GM10266 (cell line): ENCODE measurements at regions not wholly inside any gene's neighbourhood (a gene's known extent, or its start where the extent isn't known, plus 50 kb on each side); places are given as distances from the start of the nearest gene placed in this dataset.
"Not testable (repeated sequence)": the region's sequence is repeated elsewhere in the genome, so short reads cannot be mapped to it uniquely, and the experiment has no call there.

Experiments
- DNase-seq: peaks from one replicate; pipeline ENCODE4 v3.0.0; 2012; ENCODE audit errors: extremely low spot score
- TF ChIP-seq, protein P1 (sequence below): IDR thresholded peaks from 2 replicates; pipeline ENCODE4 v1.5.1; 2012; ENCODE audit warnings: mild to moderate bottlenecking, low read depth; ENCODE audit not compliant: control insufficient read depth, insufficient read depth; ENCODE audit errors: missing control alignments

DNA sequence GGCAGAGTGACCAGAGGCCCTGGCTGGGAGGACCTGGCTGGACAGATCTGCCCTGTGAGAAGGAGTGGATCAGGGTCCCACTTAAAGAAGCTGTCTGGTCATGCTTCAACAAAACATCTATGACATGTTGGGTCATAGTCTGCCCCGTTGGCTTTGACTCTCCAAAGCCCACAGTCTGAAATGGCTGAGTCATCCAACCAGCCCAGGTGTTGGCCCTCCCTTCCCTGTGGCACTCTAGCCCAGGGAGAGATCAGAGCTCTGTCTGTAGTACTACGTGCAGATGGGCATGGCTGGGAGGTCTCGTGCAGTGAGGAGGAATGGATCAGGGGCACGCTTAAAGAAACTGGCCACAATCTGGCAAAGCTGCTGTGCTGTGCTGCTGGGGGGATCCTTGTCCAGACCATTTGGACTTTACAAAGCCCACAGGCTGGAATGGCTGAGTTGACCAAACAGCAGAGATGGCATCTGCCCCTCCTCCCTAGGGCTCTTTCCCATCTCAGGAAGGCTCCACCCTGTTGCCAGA lies 206.1 kb downstream of the TUSC1 start:
- no peak for DNase-seq
- TF ChIP-seq, protein P1, sequence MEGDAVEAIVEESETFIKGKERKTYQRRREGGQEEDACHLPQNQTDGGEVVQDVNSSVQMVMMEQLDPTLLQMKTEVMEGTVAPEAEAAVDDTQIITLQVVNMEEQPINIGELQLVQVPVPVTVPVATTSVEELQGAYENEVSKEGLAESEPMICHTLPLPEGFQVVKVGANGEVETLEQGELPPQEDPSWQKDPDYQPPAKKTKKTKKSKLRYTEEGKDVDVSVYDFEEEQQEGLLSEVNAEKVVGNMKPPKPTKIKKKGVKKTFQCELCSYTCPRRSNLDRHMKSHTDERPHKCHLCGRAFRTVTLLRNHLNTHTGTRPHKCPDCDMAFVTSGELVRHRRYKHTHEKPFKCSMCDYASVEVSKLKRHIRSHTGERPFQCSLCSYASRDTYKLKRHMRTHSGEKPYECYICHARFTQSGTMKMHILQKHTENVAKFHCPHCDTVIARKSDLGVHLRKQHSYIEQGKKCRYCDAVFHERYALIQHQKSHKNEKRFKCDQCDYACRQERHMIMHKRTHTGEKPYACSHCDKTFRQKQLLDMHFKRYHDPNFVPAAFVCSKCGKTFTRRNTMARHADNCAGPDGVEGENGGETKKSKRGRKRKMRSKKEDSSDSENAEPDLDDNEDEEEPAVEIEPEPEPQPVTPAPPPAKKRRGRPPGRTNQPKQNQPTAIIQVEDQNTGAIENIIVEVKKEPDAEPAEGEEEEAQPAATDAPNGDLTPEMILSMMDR: no peak

DNA sequence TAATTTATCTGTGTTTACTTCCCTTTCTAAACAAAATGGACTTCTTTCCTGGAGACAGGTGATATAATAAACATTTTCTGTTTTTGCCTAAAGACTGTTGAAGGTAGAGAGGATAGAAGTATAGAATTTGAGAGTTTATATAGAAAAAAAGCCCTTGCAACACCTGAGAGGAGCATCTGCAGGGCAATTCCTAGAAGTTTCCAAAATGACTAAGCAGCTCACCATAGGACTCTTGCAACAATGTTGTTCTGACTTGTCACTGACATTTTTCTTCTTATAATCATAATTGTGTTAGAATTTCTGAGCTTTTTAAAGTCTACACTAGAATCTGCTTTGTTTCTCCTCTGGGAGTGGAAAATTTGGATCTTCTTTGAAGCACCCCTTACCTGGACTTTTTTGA lies 216.8 kb downstream of the TUSC1 start:
- TF ChIP-seq, protein P1: no peak
- DNase-seq: no peak

DNA sequence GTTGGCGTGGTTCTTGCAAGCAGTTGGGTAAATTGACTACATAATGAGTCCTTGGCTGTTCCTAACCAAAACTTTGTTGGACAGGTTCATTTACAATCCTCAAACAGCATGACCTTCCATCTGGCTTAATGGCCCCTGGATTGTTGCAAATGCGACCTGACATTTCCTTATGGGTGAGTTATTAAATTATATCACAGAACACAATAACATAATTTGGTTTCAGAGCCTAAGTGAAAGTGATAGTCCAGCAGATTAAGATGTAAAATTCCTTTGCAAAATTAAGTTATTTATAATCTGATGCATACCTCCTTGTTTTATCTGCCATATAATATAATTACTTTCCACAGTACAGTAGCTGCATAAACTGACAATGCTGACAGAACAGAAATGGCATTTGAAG lies 224.4 kb downstream of the TUSC1 start:
- TF ChIP-seq, protein P1: no peak
- DNase-seq: no peak

DNA sequence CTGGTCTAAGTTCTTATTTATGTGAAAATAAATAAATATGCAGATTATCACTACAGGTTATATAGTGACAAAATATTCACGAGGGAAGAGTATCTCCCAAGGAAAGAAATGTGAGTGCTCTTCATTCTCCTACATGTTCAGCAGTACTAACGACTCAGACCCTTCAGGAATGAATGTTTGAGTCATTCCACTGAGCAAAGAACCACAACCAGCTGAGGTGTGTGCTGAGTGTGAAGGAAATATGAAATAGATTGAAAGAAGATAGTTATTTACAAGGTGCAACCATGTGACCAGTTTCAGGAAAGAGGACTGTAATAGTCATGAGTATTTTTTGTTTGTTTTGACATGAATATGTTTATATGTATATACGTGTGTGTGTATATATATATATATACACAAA lies 228.7 kb downstream of the TUSC1 start:
- TF ChIP-seq, protein P1: no peak
- no peak for DNase-seq

DNA sequence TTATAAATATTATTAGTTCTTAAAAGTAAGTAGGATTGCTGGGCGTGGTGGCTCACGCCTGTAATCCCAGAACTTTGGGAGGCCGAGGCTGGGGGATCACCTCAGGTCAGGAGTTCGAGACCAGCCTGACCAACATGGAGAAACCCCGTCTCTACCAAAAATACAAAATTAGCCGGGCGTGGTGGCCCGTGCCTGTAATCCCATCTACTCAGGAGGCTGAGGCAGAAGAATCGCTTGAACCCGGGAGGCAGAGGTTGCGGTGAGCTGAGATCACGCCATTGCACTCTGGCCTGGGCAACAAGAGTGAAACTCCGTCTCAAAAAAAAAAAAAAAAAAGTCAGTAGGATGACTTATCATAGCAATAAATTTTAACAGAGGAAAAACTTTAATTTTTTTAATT lies 232.5 kb downstream of the TUSC1 start:
- DNase-seq: not testable (repeated sequence)

DNA sequence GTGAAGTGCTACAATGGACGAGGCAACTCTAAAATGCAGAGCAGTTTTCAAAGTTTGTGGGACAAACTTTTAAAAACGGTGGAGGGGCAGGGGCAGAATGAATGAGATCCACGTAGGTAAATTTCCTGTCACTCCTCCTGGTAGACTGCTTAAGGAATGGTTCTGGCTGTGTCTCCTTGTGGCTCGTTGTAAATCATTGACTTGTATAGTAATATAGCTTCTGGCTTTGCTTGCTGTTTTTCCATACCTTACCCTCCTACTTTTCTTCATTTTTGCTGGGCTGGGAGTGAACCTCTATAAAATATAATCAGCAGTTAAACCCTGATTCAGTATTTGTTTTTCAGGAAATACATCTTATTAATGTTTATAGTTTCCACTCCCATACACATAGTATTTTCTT lies 235.7 kb downstream of the TUSC1 start:
- TF ChIP-seq, protein P1: no peak
- DNase-seq: no peak

DNA sequence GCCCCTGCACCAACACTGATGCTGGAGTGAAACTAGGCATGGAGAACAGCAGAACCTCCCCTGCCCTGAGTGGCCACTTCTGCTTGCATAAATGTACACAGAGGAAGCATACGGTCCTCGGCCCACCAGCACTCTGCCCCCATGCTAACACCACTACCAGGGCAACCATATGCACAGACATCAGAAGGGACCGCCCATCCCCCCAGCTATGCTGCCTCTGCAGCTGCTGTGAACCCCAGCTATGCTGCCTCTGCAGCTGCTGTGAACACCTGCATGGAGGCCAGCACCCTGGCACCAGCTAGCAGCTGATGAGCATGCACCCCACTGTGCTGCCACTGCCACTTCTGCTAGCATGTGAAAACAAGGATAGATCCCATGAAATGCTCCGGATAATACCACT lies 250.3 kb downstream of the TUSC1 start:
- TF ChIP-seq, protein P1: no peak
- no peak for DNase-seq

DNA sequence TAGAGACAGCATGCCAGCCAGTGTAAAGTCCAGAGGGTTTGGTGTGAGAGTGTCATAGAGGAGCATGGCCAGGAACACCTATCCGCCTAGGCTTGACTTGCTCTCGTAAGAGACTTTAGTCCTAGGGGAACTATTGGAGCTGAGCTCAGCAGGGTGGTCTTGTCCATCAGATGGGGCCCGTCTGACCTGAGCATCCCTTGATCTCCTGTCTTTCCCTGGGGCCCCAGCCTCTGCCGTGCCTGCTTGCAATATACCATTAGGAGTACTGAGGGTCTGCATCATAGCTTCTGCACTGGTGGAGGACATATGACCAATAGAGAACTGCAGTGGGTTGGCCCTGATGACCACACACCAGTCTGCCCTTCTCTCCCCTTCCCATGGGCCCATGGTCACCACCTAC lies 251.0 kb downstream of the TUSC1 start:
- TF ChIP-seq, protein P1: no peak
- no peak for DNase-seq
